IMR-90 (cell line): ENCODE measurements at regions not wholly inside any gene's neighbourhood (a gene's known extent, or its start where the extent isn't known, plus 50 kb on each side); places are given as distances from the start of the nearest gene placed in this dataset.
"Not testable (repeated sequence)": the region's sequence is repeated elsewhere in the genome, so short reads cannot be mapped to it uniquely, and the experiment has no call there.

Source experiments
- ATAC-seq: fragments of 200-7000 bp; cut with Tn5 transposase; 2 replicates; pipeline ENCODE4 v1.9.1; 2020; ENCODE audit warnings: low read depth, mild to moderate bottlenecking, moderate library complexity
- BruUV-seq: library from RNA; stranded (reverse); fragments of 400-500 nt; replicated peaks from 2 replicates; lab custom pipeline; 2021; lab: Mats Ljungman, UMichigan
- CTCF ChIA-PET: fragments of 300-600 bp; formaldehyde crosslinking; extraction: SDS; loops from one replicate; lab custom pipeline; 2021; ENCODE audit warnings: antibody characterized with exemption; lab: Yijun Ruan, JAX
- POLR2A ChIA-PET: fragments of 300-600 bp; sonication (Branson Sonifier 250); formaldehyde crosslinking; loops from one replicate; lab custom pipeline; 2022; ENCODE audit warnings: antibody characterized with exemption; ENCODE audit not compliant: unreplicated experiment; lab: Charles Lee
- DNase-seq: peaks from one replicate; pipeline ENCODE4 v3.0.0; 2013
- H2AFZ ChIP-seq: replicated peaks from 2 replicates; pipeline ENCODE3; 2013; ENCODE audit warnings: low read length, mild to moderate bottlenecking; ENCODE audit not compliant: poor library complexity
- H2AK5ac ChIP-seq: 2 replicates; pipeline ENCODE4 v1.6.1; 2013; ENCODE audit warnings: low read depth, low read length, inconsistent platforms
- H2AK9ac ChIP-seq: replicated peaks from 2 replicates; pipeline ENCODE3; 2013; ENCODE audit warnings: mild to moderate bottlenecking, low read depth, low read length, moderate library complexity; ENCODE audit not compliant: poor library complexity
- H2BK120ac ChIP-seq: 2 replicates; pipeline ENCODE4 v1.6.1; 2013; ENCODE audit warnings: low read depth, low read length, inconsistent platforms
- H2BK15ac ChIP-seq: 3 replicates; pipeline ENCODE4 v1.6.1; 2013; ENCODE audit warnings: low read depth, low read length, inconsistent platforms
- H2BK20ac ChIP-seq: 2 replicates; pipeline ENCODE4 v1.6.1; 2013; ENCODE audit warnings: low read depth, mild to moderate bottlenecking, inconsistent platforms, low read length, moderate library complexity
- H2BK5ac ChIP-seq: 2 replicates; pipeline ENCODE4 v1.6.1; 2013; ENCODE audit warnings: mild to moderate bottlenecking, low read depth, low read length, inconsistent platforms; ENCODE audit not compliant: poor library complexity, severe bottlenecking
- H3K14ac ChIP-seq: replicated peaks from 2 replicates; pipeline ENCODE4 v1.6.1; 2013; ENCODE audit warnings: low read depth, low read length, inconsistent platforms
- H3K18ac ChIP-seq: 2 replicates; pipeline ENCODE4 v1.6.1; 2013; ENCODE audit warnings: low read depth, low read length, control low read depth
- H3K23ac ChIP-seq: 2 replicates; pipeline ENCODE4 v1.6.1; 2013; ENCODE audit warnings: low read depth, low read length, inconsistent platforms
- H3K27ac ChIP-seq: 2 replicates; pipeline ENCODE4 v1.5.1; 2013; ENCODE audit warnings: mild to moderate bottlenecking, control low read depth, low read length; ENCODE audit not compliant: insufficient read depth
- H3K27me3 ChIP-seq: 2 replicates; pipeline ENCODE4 v1.6.1; 2013; ENCODE audit warnings: low read length; ENCODE audit not compliant: control insufficient read depth, insufficient read depth
- H3K36me3 ChIP-seq: 2 replicates; pipeline ENCODE4 v1.6.1; 2013; ENCODE audit warnings: low read length, mixed read lengths; ENCODE audit not compliant: control insufficient read depth, insufficient read depth
- H3K4ac ChIP-seq: 2 replicates; pipeline ENCODE4 v1.6.1; 2013; ENCODE audit warnings: low read depth, low read length, inconsistent platforms
- H3K4me1 ChIP-seq: 2 replicates; pipeline ENCODE4 v1.6.1; 2013; ENCODE audit warnings: low read length, mixed read lengths; ENCODE audit not compliant: control insufficient read depth, insufficient read depth
- H3K4me2 ChIP-seq: 2 replicates; pipeline ENCODE4 v1.6.1; 2013; ENCODE audit warnings: low read depth, mild to moderate bottlenecking, control low read depth, low read length, moderate library complexity
- H3K4me3 ChIP-seq: 2 replicates; pipeline ENCODE4 v1.5.1; 2013; ENCODE audit warnings: low read depth, mild to moderate bottlenecking, control low read depth, low read length, moderate library complexity; ENCODE audit not compliant: insufficient read depth
- H3K56ac ChIP-seq: 2 replicates; pipeline ENCODE4 v1.6.1; 2013; ENCODE audit warnings: low read length, inconsistent platforms; ENCODE audit not compliant: insufficient read depth; ENCODE audit errors: extremely low read depth
- H3K79me1 ChIP-seq, 2 experiments: 2 replicates each; pipeline ENCODE4 v1.6.1; 2013; ENCODE audit warnings: low read length in 2 of 2, inconsistent platforms in 1 of 2, low read depth in 1 of 2
- H3K9ac ChIP-seq: 2 replicates; pipeline ENCODE4 v1.6.1; 2013; ENCODE audit warnings: low read depth, low read length, control low read depth
- H3K9me1 ChIP-seq: 2 replicates; pipeline ENCODE4 v1.6.1; 2013; ENCODE audit warnings: low read length, inconsistent platforms; ENCODE audit not compliant: insufficient read depth
- H3K9me3 ChIP-seq: 2 replicates; pipeline ENCODE4 v1.6.1; 2013; ENCODE audit warnings: low read length; ENCODE audit not compliant: control insufficient read depth, insufficient read depth
- H4K20me1 ChIP-seq: 2 replicates; pipeline ENCODE4 v1.6.1; 2013; ENCODE audit warnings: low read length, inconsistent platforms; ENCODE audit not compliant: insufficient read depth
- H4K5ac ChIP-seq: 2 replicates; pipeline ENCODE4 v1.6.1; 2013; ENCODE audit warnings: mild to moderate bottlenecking, low read depth, low read length, control low read depth
- H4K8ac ChIP-seq, 2 experiments: 2 replicates each; pipeline ENCODE4 v1.6.1; 2013; ENCODE audit warnings: low read depth in 2 of 2, low read length in 2 of 2, control low read depth in 1 of 2, inconsistent platforms in 1 of 2
- H4K91ac ChIP-seq: 2 replicates; pipeline ENCODE4 v1.6.1; 2013; ENCODE audit warnings: low read depth, low read length, inconsistent platforms; ENCODE audit not compliant: insufficient read depth
- BHLHE40 ChIP-seq: fragments of 150-350 bp; IDR thresholded peaks from 2 replicates; pipeline ENCODE4 v1.6.1; 2016; ENCODE audit warnings: mild to moderate bottlenecking, low read depth, low read length
- CHD1 ChIP-seq: IDR thresholded peaks from 2 replicates; pipeline ENCODE4 v1.6.1; 2012; ENCODE audit warnings: low read depth, low read length, improper control_type of control experiment
- FOS ChIP-seq: fragments of 150-350 bp; IDR thresholded peaks from 2 replicates; pipeline ENCODE4 v1.6.1; 2016; ENCODE audit warnings: low read depth, low read length
- RFX5 ChIP-seq: IDR thresholded peaks from 2 replicates; pipeline ENCODE4 v1.8.0; 2012; ENCODE audit warnings: low read depth, mild to moderate bottlenecking, low read length, moderate library complexity
- WGBS, 2 experiments: methylation state at CpG; one replicate each; pipeline versions ENCODE4 v1.1.5 to v1.1.7; 2013; ENCODE audit warnings: missing lambda C conversion rate in 2 of 2; ENCODE audit not compliant: insufficient read length in 1 of 2; ENCODE audit errors: extremely low coverage in 2 of 2; 5-methylcytosine and 5-hydroxymethylcytosine counted together
- dilution Hi-C: fragments of 300-500 bp; cut with HindIII; formaldehyde crosslinking; loops from one replicate; pipeline ENCODE4 v1.14.3; 2018; ENCODE audit warnings: low sequenced_read_pairs; ENCODE audit not compliant: unreplicated experiment
- in situ Hi-C: fragments of 300-500 bp; cut with MboI; formaldehyde crosslinking; loops from 3 replicates; pipeline ENCODE4 v1.14.3; 2019; ENCODE audit warnings: low sequenced_read_pairs, inconsistent platforms, mixed read lengths
- intact Hi-C: fragments of 100-400 bp; cut with micrococcal nuclease; formaldehyde crosslinking; loops from 2 replicates; pipeline ENCODE4 v1.10.0; 2022
- TF ChIP-seq, protein P1 (sequence below): conservative IDR thresholded peaks from 2 replicates; pipeline ENCODE4 v1.5.1; 2012; ENCODE audit warnings: mild to moderate bottlenecking, low read depth, low read length, improper control_type of control experiment

- POLR2A ChIA-PET = no interaction called here
- no CpG with 5 or more reads among the region's 3 CpGs for WGBS, 2 experiments
Measured at GRCh38 chrX:25096522-25097045, 80.8 kb upstream of the ARX start.

DNA sequence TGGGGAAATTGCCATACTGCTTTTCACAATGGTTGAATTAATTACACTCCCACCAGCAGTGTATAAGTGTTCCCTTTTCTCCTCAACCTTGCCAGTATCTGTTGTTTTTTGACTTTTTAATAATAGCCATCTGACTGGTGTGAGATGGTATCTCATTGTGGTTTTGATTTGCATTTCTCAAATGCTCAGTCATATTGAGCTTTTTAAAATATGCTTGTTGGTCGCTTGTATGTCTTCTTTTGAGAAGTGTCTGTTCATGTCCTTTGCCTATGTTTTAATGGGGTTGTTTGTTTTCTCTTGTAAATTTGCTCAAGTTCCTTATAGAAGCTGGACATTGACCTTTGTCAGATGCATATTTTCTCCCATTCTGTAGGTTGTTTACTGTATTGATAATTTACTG, 75.4 kb upstream of the ARX start:
- WGBS, 2 experiments = no CpG with 5 or more reads among the region's 1 CpG
- H2BK120ac ChIP-seq, H2BK20ac ChIP-seq, H3K4ac ChIP-seq, H3K14ac ChIP-seq, H3K27ac ChIP-seq, in situ Hi-C loops, intact Hi-C loops, H3K9me3 ChIP-seq, H3K23ac ChIP-seq, DNase-seq, H3K9ac ChIP-seq, ATAC-seq, H4K5ac ChIP-seq, H3K36me3 ChIP-seq, H3K27me3 ChIP-seq, H3K9me1 ChIP-seq, POLR2A ChIA-PET, H2AK9ac ChIP-seq, BruUV-seq, H2AFZ ChIP-seq, dilution Hi-C loops, H4K8ac ChIP-seq, H2AK5ac ChIP-seq, H4K91ac ChIP-seq, H4K20me1 ChIP-seq, H2BK15ac ChIP-seq, H3K4me3 ChIP-seq, H3K79me1 ChIP-seq, H3K56ac ChIP-seq, H2BK5ac ChIP-seq, H3K4me2 ChIP-seq, H3K18ac ChIP-seq, H3K4me1 ChIP-seq: not testable (repeated sequence)
- CTCF ChIA-PET = interaction anchor here (1.2 kb wide), 1 partner anchor 14 kb away, joined by 3 read pairs; no protein-coding TSS in a partner anchor

More at GRCh38 chrX:25096522-25097045, 80.8 kb upstream of the ARX start:
- Histone ChIP-seq H3K4me3 (no peak overlapping the region), H2BK120ac (no peak overlapping the region), H4K91ac (no peak overlapping the region), H2BK15ac (no peak overlapping the region), H3K4ac (no peak overlapping the region), H3K23ac (no peak overlapping the region), H3K9me3 (no peaks in the 10 kb centered on the region), H3K27ac (no peak overlapping the region), H4K20me1 (no peaks in the 10 kb centered on the region), H3K18ac (no peak overlapping the region), H3K27me3 (no peaks in the 10 kb centered on the region), H4K8ac (no peak overlapping the region), H3K14ac (no peak overlapping the region), H3K9ac (no peak overlapping the region), H3K9me1 (no peaks in the 10 kb centered on the region), H2AK5ac (no peak overlapping the region), H2BK20ac (no peak overlapping the region), H2BK5ac (no peak overlapping the region), H3K4me2 (no peak overlapping the region), H4K5ac (no peak overlapping the region), H2AK9ac (no peak overlapping the region), H3K56ac (no peak overlapping the region), H2AFZ (no peak overlapping the region), H3K4me1 (no peaks in the 10 kb centered on the region), H3K79me1 (no peaks in the 10 kb centered on the region), H3K36me3 (no peaks in the 10 kb centered on the region)
- CTCF ChIA-PET = no interaction called here
- TF ChIP-seq CHD1 (no peak), FOS (no peak), BHLHE40 (no peak), RFX5 (no peak)
- TF ChIP-seq, protein P1, sequence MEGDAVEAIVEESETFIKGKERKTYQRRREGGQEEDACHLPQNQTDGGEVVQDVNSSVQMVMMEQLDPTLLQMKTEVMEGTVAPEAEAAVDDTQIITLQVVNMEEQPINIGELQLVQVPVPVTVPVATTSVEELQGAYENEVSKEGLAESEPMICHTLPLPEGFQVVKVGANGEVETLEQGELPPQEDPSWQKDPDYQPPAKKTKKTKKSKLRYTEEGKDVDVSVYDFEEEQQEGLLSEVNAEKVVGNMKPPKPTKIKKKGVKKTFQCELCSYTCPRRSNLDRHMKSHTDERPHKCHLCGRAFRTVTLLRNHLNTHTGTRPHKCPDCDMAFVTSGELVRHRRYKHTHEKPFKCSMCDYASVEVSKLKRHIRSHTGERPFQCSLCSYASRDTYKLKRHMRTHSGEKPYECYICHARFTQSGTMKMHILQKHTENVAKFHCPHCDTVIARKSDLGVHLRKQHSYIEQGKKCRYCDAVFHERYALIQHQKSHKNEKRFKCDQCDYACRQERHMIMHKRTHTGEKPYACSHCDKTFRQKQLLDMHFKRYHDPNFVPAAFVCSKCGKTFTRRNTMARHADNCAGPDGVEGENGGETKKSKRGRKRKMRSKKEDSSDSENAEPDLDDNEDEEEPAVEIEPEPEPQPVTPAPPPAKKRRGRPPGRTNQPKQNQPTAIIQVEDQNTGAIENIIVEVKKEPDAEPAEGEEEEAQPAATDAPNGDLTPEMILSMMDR = no peak
- dilution Hi-C loops = no loop called here
- BruUV-seq = no TSS peak
- ATAC-seq (no peak), DNase-seq (no peak)
- intact Hi-C loops = no loop called here
- in situ Hi-C loops = no loop called here
